HL-60 (cell line): ENCODE measurements at regions not wholly inside any gene's neighbourhood (a gene's known extent, or its start where the extent isn't known, plus 50 kb on each side); places are given as distances from the start of the nearest gene placed in this dataset.

ENCODE experiments used
- DNase-seq, 2 experiments: peaks; one replicate each; pipeline ENCODE4 v3.0.0-alpha.2; 2010 to 2020; ENCODE audit warnings: low read depth in 1 of 2, low spot score in 1 of 2
- H3K27ac ChIP-seq: fragments of 250-450 bp; sonication (Bioruptor Pico); replicated peaks from 2 replicates; pipeline ENCODE4 v1.5.1; 2020; ENCODE audit warnings: mild to moderate bottlenecking, moderate library complexity
- H3K27me3 ChIP-seq: fragments of 250-450 bp; sonication (Bioruptor Pico); 2 replicates; pipeline ENCODE4 v1.5.1; 2021; ENCODE audit warnings: mild to moderate bottlenecking, moderate library complexity; ENCODE audit not compliant: insufficient read depth, poor library complexity, severe bottlenecking
- H3K4me3 ChIP-seq: replicated peaks from 2 replicates; pipeline ENCODE4 v1.5.1; 2011; ENCODE audit warnings: mild to moderate bottlenecking, control low read depth, low read length; ENCODE audit not compliant: insufficient read depth
- CTCF ChIP-seq: IDR thresholded peaks from one replicate; pipeline ENCODE4 v1.5.1; 2011; ENCODE audit warnings: low read length, control low read depth, inconsistent platforms; ENCODE audit not compliant: insufficient read depth
- GABPA ChIP-seq: IDR thresholded peaks from 2 replicates; pipeline ENCODE4 v1.6.1; 2012; ENCODE audit warnings: low read depth
- POLR2AphosphoS5 ChIP-seq: IDR thresholded peaks from 2 replicates; pipeline ENCODE4 v1.6.1; 2012; ENCODE audit warnings: low read depth
- REST ChIP-seq: IDR thresholded peaks from 2 replicates; pipeline ENCODE4 v1.6.1; 2012; ENCODE audit warnings: low read depth; ENCODE audit not compliant: insufficient replicate concordance
- SPI1 ChIP-seq: IDR thresholded peaks from 2 replicates; pipeline ENCODE4 v1.6.1; 2012; ENCODE audit warnings: low read depth, mild to moderate bottlenecking, borderline replicate concordance

GRCh38 chr20:51871943-51872342 lies 69.6 kb upstream of the SALL4 start:
- Histone ChIP-seq H3K4me3 (no peak overlapping the region), H3K27me3 (no peaks in the 10 kb centered on the region), H3K27ac (no peak overlapping the region)
- no peak for DNase-seq
- TF ChIP-seq SPI1 (no peak), POLR2AphosphoS5 (no peak)

- no peak overlapping the region for H3K4me3 ChIP-seq
- H3K27me3 ChIP-seq = no peaks in the 10 kb centered on the region
- no peak overlapping the region for H3K27ac ChIP-seq
- no peak for DNase-seq
- TF ChIP-seq SPI1 (no peak), POLR2AphosphoS5 (no peak), CTCF (no peak), GABPA (no peak), REST (no peak)
Measured at GRCh38 chr20:51869002-51869401, 66.7 kb upstream of the SALL4 start.

- Histone ChIP-seq H3K27ac (no peak overlapping the region), H3K4me3 (no peak overlapping the region), H3K27me3 (no peaks in the 10 kb centered on the region)
- no peak for DNase-seq
- no peak for TF ChIP-seq GABPA
- no peak for TF ChIP-seq REST
- TF ChIP-seq POLR2AphosphoS5 = no peak
- TF ChIP-seq SPI1 = no peak
- TF ChIP-seq CTCF = no peak
Measured at GRCh38 chr20:51867251-51867650, 64.9 kb upstream of the SALL4 start.

GRCh38 chr20:51864967-51865366 lies 62.6 kb upstream of the SALL4 start:
- Histone ChIP-seq H3K27ac (no peak overlapping the region), H3K4me3 (no peak overlapping the region), H3K27me3 (no peaks in the 10 kb centered on the region)
- no peak for DNase-seq
- TF ChIP-seq GABPA = no peak
- no peak for TF ChIP-seq SPI1
- no peak for TF ChIP-seq CTCF
- no peak for TF ChIP-seq POLR2AphosphoS5
- TF ChIP-seq REST = no peak
